ENCODE measurements at regions not wholly inside any gene's neighbourhood (a gene's known extent, or its start where the extent isn't known, plus 50 kb on each side); places are given as distances from the start of the nearest gene placed in this dataset.

GRCh38 chr4:41394481-41394894, 137.8 kb downstream of the UCHL1 start:
- intact Hi-C loops (cut with micrococcal nuclease; ENCODE audit: unreplicated experiment) = no loop called here
- H3K27me3 ChIP-seq (replicated peaks in 1 of 2; ENCODE audit: control insufficient read depth in 2 of 2, insufficient read depth in 2 of 2, low read length in 1 of 2) = no peaks in the 10 kb centered on the region; a peak in 2 of 4 replicates
- SMC1A ChIA-PET (ENCODE audit: uncharacterized antibody, unreplicated experiment) = no interaction called here
- no peak overlapping the region for H3K4me2 ChIP-seq (ENCODE audit: control insufficient read depth, insufficient read depth)
- no peak overlapping the region for H3K4me3 ChIP-seq
- in situ Hi-C loops (cut with MboI) = no loop called here
- 19% methylated on average over 2 of the region's 2 CpGs for WGBS (ENCODE audit: insufficient coverage, insufficient replicate concordance, low lambda C conversion rate, missing lambda C conversion rate)
- H2AFZ ChIP-seq (ENCODE audit: control insufficient read depth, low read depth, low read length) = no peak overlapping the region
- H3K9ac ChIP-seq (ENCODE audit: control insufficient read depth, insufficient read depth, low read length) = no peak overlapping the region
- H3K4me1 ChIP-seq (ENCODE audit: control insufficient read depth, insufficient read depth, low read length) = no peaks in the 10 kb centered on the region
- H3K9me3 ChIP-seq (replicated peaks; ENCODE audit: control insufficient read depth, insufficient read depth, low read length) = no peaks in the 10 kb centered on the region
- H3K36me3 ChIP-seq (ENCODE audit: control insufficient read depth in 2 of 2, insufficient read depth in 2 of 2, low read length in 1 of 2) = no peaks in the 10 kb centered on the region
- RAD21 ChIA-PET (ENCODE audit: unreplicated experiment) = no interaction called here
- CTCF ChIA-PET = interaction anchor here (1.4 kb wide), 1 partner anchor 115 kb away, joined by 4 read pairs; no protein-coding TSS in a partner anchor
- H3K79me2 ChIP-seq (ENCODE audit: control insufficient read depth, insufficient read depth, low read length) = no peaks in the 10 kb centered on the region
- ATAC-seq = no peak
- FAIRE-seq = no peak
- DNase-seq (ENCODE audit: low read depth, low spot score) = no peak
- no peak overlapping the region for H3K27ac ChIP-seq (ENCODE audit: control insufficient read depth, insufficient read depth)
- TF ChIP-seq SMAD5 (IDR thresholded peaks at IDR 0.05; ENCODE audit: low read depth) = no peak
- TF ChIP-seq USF2 (IDR thresholded peaks at IDR 0.05; ENCODE audit: borderline replicate concordance, low read depth, low read length) = no peak
- TF ChIP-seq JUND (IDR thresholded peaks at IDR 0.05; ENCODE audit: low read depth, low read length) = no peak
- no peak for TF ChIP-seq ESRRA (IDR thresholded peaks at IDR 0.05; ENCODE audit: low read length)
- TF ChIP-seq STAT1 (conservative IDR thresholded peaks at IDR 0.05) = no peak
- no peak for TF ChIP-seq ZNF384 (IDR thresholded peaks at IDR 0.05; ENCODE audit: borderline replicate concordance, low read depth, low read length)
- BruUV-seq (replicated peaks) = no TSS peak
- POLR2A ChIA-PET = no interaction called here
- no peaks in the 10 kb centered on the region for H4K20me1 ChIP-seq (ENCODE audit: control insufficient read depth, insufficient read depth)

GRCh38 chr4:41396214-41396613, 139.5 kb downstream of the UCHL1 start:
- CTCF ChIA-PET = no interaction called here
- Histone ChIP-seq H3K27ac (ENCODE audit: control insufficient read depth, insufficient read depth) (no peak overlapping the region), H3K4me1 (ENCODE audit: control insufficient read depth, insufficient read depth, low read length) (no peaks in the 10 kb centered on the region), H3K27me3 (replicated peaks in 1 of 2; ENCODE audit: control insufficient read depth in 2 of 2, insufficient read depth in 2 of 2, low read length in 1 of 2) (no peaks in the 10 kb centered on the region; a peak in 2 of 4 replicates), H3K36me3 (ENCODE audit: control insufficient read depth in 2 of 2, insufficient read depth in 2 of 2, low read length in 1 of 2) (no peaks in the 10 kb centered on the region), H3K4me3 (no peak overlapping the region), H3K4me2 (ENCODE audit: control insufficient read depth, insufficient read depth) (no peak overlapping the region), H2AFZ (ENCODE audit: control insufficient read depth, low read depth, low read length) (no peak overlapping the region), H3K79me2 (ENCODE audit: control insufficient read depth, insufficient read depth, low read length) (no peaks in the 10 kb centered on the region), H4K20me1 (ENCODE audit: control insufficient read depth, insufficient read depth) (no peaks in the 10 kb centered on the region), H3K9ac (ENCODE audit: control insufficient read depth, insufficient read depth, low read length) (no peak overlapping the region), H3K9me3 (replicated peaks; ENCODE audit: control insufficient read depth, insufficient read depth, low read length) (no peaks in the 10 kb centered on the region)
- in situ Hi-C loops (cut with MboI) = no loop called here
- FAIRE-seq (no peak), ATAC-seq (no peak), DNase-seq (ENCODE audit: low read depth, low spot score) (no peak)
- intact Hi-C loops (cut with micrococcal nuclease; ENCODE audit: unreplicated experiment) = no loop called here
- BruUV-seq (replicated peaks) = no TSS peak
- WGBS (ENCODE audit: insufficient coverage, insufficient replicate concordance, low lambda C conversion rate, missing lambda C conversion rate) = 21% methylated on average over 2 of the region's 2 CpGs
- SMC1A ChIA-PET (ENCODE audit: uncharacterized antibody, unreplicated experiment) = no interaction called here
- RAD21 ChIA-PET (ENCODE audit: unreplicated experiment) = no interaction called here
- POLR2A ChIA-PET = no interaction called here
- no peak for TF ChIP-seq CBFB (IDR thresholded peaks at IDR 0.05; ENCODE audit: low read depth)
- TF ChIP-seq NR2C2 (IDR thresholded peaks at IDR 0.05; ENCODE audit: borderline replicate concordance, control insufficient read depth, insufficient read length, low read depth) = no peak
- no peak for TF ChIP-seq BRCA1 (IDR thresholded peaks at IDR 0.05; ENCODE audit: low read depth, low read length)
- no peak for TF ChIP-seq SMC3 (IDR thresholded peaks at IDR 0.05; ENCODE audit: borderline replicate concordance, low read length)
- no peak for TF ChIP-seq RCOR1 (conservative IDR thresholded peaks at IDR 0.05; ENCODE audit: low read depth, low read length)
- no peak for TF ChIP-seq PAX5 (IDR thresholded peaks at IDR 0.05; ENCODE audit: borderline replicate concordance, low read depth, low read length)
- no peak for TF ChIP-seq NKRF (conservative IDR thresholded peaks at IDR 0.05)
- no peak for TF ChIP-seq RB1 (IDR thresholded peaks at IDR 0.05; ENCODE audit: borderline replicate concordance)
